BLaER1 (cell line): ENCODE measurements at regions not wholly inside any gene's neighbourhood (a gene's known extent, or its start where the extent isn't known, plus 50 kb on each side); places are given as distances from the start of the nearest gene placed in this dataset.

Source experiments
- H3K27ac ChIP-seq: shearing (Covaris generic); formaldehyde crosslinking; 2 replicates; pipeline ENCODE4 v1.8.1; 2022
- H3K27me3 ChIP-seq: shearing (Covaris generic); formaldehyde crosslinking; 2 replicates; pipeline ENCODE4 v1.8.1; 2022
- H3K36me3 ChIP-seq: shearing (Covaris generic); formaldehyde crosslinking; 2 replicates; pipeline ENCODE4 v1.8.1; 2022
- H3K4me1 ChIP-seq: shearing (Covaris generic); formaldehyde crosslinking; 2 replicates; pipeline ENCODE4 v1.8.1; 2022
- H3K4me2 ChIP-seq: shearing (Covaris generic); formaldehyde crosslinking; 2 replicates; pipeline ENCODE4 v1.8.1; 2022
- H3K4me3 ChIP-seq: shearing (Covaris generic); formaldehyde crosslinking; 2 replicates; pipeline ENCODE4 v1.8.1; 2022
- H3K9ac ChIP-seq: shearing (Covaris generic); formaldehyde crosslinking; 2 replicates; pipeline ENCODE4 v1.8.1; 2022
- H3K9me3 ChIP-seq: shearing (Covaris generic); formaldehyde crosslinking; 2 replicates; pipeline ENCODE4 v1.8.1; 2022
- H4K20me1 ChIP-seq: shearing (Covaris generic); formaldehyde crosslinking; 2 replicates; pipeline ENCODE4 v1.8.1; 2022
- Cebpa-rat ChIP-seq: shearing (Covaris generic); IDR thresholded peaks from 2 replicates; pipeline ENCODE4 v1.8.1; 2022

GRCh38 chr11:39149214-39149613, 2310.2 kb downstream of the LRRC4C start:
- H3K9me3 ChIP-seq: no peaks in the 10 kb centered on the region
- H3K27me3 ChIP-seq: no peaks in the 10 kb centered on the region
- H3K9ac ChIP-seq: no peak overlapping the region
- H3K4me1 ChIP-seq: no peaks in the 10 kb centered on the region
- TF ChIP-seq Cebpa-rat: no peak
- no peak overlapping the region for H3K4me3 ChIP-seq
- H3K36me3 ChIP-seq: no peaks in the 10 kb centered on the region
- no peak overlapping the region for H3K27ac ChIP-seq
- H3K4me2 ChIP-seq: no peak overlapping the region
- no peaks in the 10 kb centered on the region for H4K20me1 ChIP-seq

GRCh38 chr11:39145346-39145745, 2314.1 kb downstream of the LRRC4C start:
- no peak for TF ChIP-seq Cebpa-rat
- no peaks in the 10 kb centered on the region for H3K9me3 ChIP-seq
- H3K27me3 ChIP-seq: no peaks in the 10 kb centered on the region
- no peaks in the 10 kb centered on the region for H3K36me3 ChIP-seq
- no peak overlapping the region for H3K4me2 ChIP-seq
- H3K27ac ChIP-seq: no peak overlapping the region
- no peaks in the 10 kb centered on the region for H3K4me1 ChIP-seq
- no peaks in the 10 kb centered on the region for H4K20me1 ChIP-seq
- no peak overlapping the region for H3K4me3 ChIP-seq
- H3K9ac ChIP-seq: no peak overlapping the region

DNA sequence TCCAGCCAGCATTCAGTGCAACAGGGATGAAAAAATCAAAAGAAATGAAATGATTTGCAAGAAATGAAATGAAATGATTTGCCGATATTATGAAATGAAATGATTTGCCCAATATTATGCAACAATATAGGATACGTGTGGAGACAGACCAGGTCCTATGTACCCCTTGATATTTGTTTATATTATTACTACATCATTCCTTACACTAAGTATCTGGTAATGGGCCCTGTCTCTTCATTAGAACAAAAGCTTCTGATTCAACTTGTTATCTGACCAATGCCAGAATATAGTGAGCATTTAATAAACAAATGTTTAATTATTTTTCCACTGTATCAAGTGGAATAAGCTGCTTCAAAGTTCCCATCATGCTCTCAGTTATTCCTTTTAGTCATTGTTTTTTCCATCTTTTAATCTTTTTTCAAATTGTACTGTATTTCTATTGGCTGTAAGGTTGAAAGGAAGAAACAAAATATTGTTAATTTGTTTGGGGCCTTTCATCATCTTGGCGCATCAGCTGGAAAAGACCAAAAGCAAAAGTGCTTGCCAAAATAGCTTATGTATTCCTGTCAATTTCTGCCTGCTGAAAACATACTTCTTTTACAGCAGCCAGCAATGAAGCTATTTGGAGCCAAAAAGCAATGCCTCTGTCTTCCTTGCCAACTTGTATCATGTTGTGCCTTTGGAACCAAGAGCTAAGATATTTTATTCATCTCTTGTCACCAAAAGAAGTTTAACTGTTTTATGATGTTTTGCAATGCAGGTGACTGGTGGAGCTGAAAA, 2314.9 kb downstream of the LRRC4C start:
- TF ChIP-seq Cebpa-rat: no peak
- H3K4me1 ChIP-seq: no peaks in the 10 kb centered on the region
- H4K20me1 ChIP-seq: no peaks in the 10 kb centered on the region
- no peaks in the 10 kb centered on the region for H3K27me3 ChIP-seq
- H3K27ac ChIP-seq: no peak overlapping the region
- no peak overlapping the region for H3K4me3 ChIP-seq
- no peak overlapping the region for H3K9ac ChIP-seq
- no peaks in the 10 kb centered on the region for H3K9me3 ChIP-seq
- H3K36me3 ChIP-seq: no peaks in the 10 kb centered on the region
- H3K4me2 ChIP-seq: no peak overlapping the region

DNA sequence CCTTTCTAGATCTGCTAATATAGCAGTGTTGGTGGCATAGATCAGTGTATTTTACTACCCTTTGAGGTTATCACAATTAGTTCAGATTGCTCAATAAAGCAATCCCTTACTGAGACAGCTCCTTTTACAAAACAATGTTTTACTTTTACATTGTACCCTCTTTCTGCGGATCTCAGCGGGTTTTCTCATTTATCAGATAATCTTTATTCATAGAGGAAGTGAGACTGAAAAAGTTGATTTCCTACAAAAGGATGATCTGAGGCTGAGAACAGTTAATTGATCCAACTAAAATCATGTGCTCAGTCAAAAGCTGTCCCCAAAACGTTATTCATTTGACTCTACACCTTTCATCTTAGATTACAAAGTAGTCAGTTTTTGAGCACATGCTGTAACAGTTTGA, 2319.9 kb downstream of the LRRC4C start:
- TF ChIP-seq Cebpa-rat: no peak
- H3K36me3 ChIP-seq: no peaks in the 10 kb centered on the region
- H3K4me2 ChIP-seq: no peak overlapping the region
- no peak overlapping the region for H3K4me3 ChIP-seq
- H3K27me3 ChIP-seq: no peaks in the 10 kb centered on the region
- H4K20me1 ChIP-seq: no peaks in the 10 kb centered on the region
- H3K9me3 ChIP-seq: no peaks in the 10 kb centered on the region
- no peak overlapping the region for H3K9ac ChIP-seq
- no peaks in the 10 kb centered on the region for H3K4me1 ChIP-seq
- no peak overlapping the region for H3K27ac ChIP-seq

DNA sequence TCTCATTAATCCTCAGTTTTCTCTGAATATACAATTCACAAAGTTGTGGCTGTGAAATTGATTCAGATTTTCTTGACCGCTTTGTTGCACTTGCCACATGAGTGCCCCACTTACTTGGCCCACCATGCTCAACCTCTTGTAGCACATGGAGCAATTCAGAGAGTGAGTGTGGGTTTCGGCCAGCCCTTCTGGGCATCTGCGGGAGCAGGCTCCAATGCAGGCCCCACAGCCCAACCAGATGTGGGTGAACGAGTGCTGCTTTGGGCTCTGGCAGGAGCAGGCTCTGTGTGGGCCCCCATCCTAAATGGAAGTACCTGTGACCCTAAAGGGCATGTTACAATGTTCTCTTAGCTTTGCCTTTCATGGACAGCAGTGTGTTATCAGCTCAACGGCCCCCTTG, 2338.6 kb downstream of the LRRC4C start:
- no peak for TF ChIP-seq Cebpa-rat
- Histone ChIP-seq H3K4me1 (no peaks in the 10 kb centered on the region), H3K9me3 (peaks cover 8% of the 10 kb centered on the region), H3K27ac (no peak overlapping the region), H3K4me2 (no peak overlapping the region), H3K9ac (no peak overlapping the region), H4K20me1 (no peaks in the 10 kb centered on the region), H3K4me3 (no peak overlapping the region), H3K36me3 (no peaks in the 10 kb centered on the region), H3K27me3 (no peaks in the 10 kb centered on the region)

GRCh38 chr11:39113606-39114005, 2345.8 kb downstream of the LRRC4C start:
- Histone ChIP-seq H3K36me3 (no peaks in the 10 kb centered on the region), H3K4me3 (no peak overlapping the region), H3K9ac (no peak overlapping the region), H3K27ac (no peak overlapping the region), H3K27me3 (no peaks in the 10 kb centered on the region), H3K9me3 (no peaks in the 10 kb centered on the region), H3K4me1 (no peaks in the 10 kb centered on the region), H4K20me1 (no peaks in the 10 kb centered on the region), H3K4me2 (no peak overlapping the region)
- no peak for TF ChIP-seq Cebpa-rat

DNA sequence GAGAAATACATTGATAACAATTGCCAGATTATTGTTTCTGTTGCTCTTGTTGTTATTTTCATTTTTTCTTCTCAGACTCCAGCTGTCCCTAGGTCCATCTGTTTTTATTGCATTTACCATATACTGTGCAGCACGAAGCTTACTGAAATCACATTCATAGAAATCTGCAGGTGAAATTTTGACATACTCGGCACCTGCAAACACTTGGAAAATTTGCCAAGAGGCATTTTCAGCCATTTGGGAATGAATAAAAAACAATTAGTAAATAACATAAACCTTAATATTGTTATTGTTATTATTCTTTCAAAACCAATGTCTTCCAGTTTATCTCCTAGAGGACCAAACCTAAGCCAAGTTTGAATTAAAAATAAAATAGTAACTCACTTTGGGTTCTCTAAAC, 2357.2 kb downstream of the LRRC4C start:
- Histone ChIP-seq H3K36me3 (no peaks in the 10 kb centered on the region), H3K27me3 (no peaks in the 10 kb centered on the region)
- no peak for TF ChIP-seq Cebpa-rat

GRCh38 chr11:39078465-39078864, 2381.0 kb downstream of the LRRC4C start:
- Histone ChIP-seq H3K27ac (no peak overlapping the region), H3K4me2 (no peak overlapping the region), H3K4me3 (no peak overlapping the region), H3K36me3 (no peaks in the 10 kb centered on the region), H4K20me1 (no peaks in the 10 kb centered on the region), H3K4me1 (no peaks in the 10 kb centered on the region), H3K27me3 (no peaks in the 10 kb centered on the region), H3K9ac (no peak overlapping the region), H3K9me3 (peaks cover 14% of the 10 kb centered on the region)
- TF ChIP-seq Cebpa-rat: no peak

More for the DNA sequence above, 2357.2 kb downstream of the LRRC4C start:
- Histone ChIP-seq H3K9me3 (peaks cover 5% of the 10 kb centered on the region), H3K4me1 (no peaks in the 10 kb centered on the region), H3K9ac (no peak overlapping the region), H3K4me3 (no peak overlapping the region), H4K20me1 (no peaks in the 10 kb centered on the region), H3K4me2 (no peak overlapping the region), H3K27ac (no peak overlapping the region)

GRCh38 chr11:39037611-39038010, 2421.8 kb downstream of the LRRC4C start:
- no peak for TF ChIP-seq Cebpa-rat
- Histone ChIP-seq H3K9me3 (no peaks in the 10 kb centered on the region), H3K9ac (no peak overlapping the region), H3K27ac (no peak overlapping the region), H4K20me1 (no peaks in the 10 kb centered on the region), H3K27me3 (no peaks in the 10 kb centered on the region), H3K4me1 (no peaks in the 10 kb centered on the region), H3K4me3 (no peak overlapping the region), H3K4me2 (no peak overlapping the region), H3K36me3 (no peaks in the 10 kb centered on the region)

- H3K4me2 ChIP-seq: no peak overlapping the region
- no peak for TF ChIP-seq Cebpa-rat
Observed at GRCh38 chr11:39036021-39036420, 2423.4 kb downstream of the LRRC4C start.

DNA sequence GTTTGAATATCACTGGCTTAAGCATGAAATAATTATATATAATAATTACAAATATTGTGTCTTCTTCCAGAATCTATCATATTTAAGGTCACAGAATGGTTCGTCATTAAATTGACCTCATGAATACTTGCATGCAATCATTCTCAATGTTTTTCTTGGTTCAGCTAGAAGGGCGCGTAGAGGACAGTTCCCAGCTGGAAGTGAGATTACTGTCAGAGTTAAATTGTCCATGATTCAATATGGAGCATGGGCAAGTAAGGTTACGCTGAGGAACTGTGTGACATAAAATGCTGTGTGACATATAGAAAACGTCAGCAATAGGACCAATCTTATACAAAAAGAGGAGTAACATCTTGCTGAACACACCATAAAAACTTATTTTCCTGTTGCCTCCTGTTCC, 2423.5 kb upstream of the RAG2 start:
- Histone ChIP-seq H3K9me3 (no peaks in the 10 kb centered on the region), H4K20me1 (no peaks in the 10 kb centered on the region), H3K27me3 (no peaks in the 10 kb centered on the region), H3K4me3 (no peak overlapping the region), H3K4me2 (no peak overlapping the region), H3K9ac (no peak overlapping the region), H3K4me1 (no peaks in the 10 kb centered on the region), H3K27ac (no peak overlapping the region), H3K36me3 (no peaks in the 10 kb centered on the region)
- no peak for TF ChIP-seq Cebpa-rat

More at GRCh38 chr11:39036021-39036420, 2423.4 kb downstream of the LRRC4C start:
- Histone ChIP-seq H3K9ac (no peak overlapping the region), H3K27ac (no peak overlapping the region), H3K27me3 (no peaks in the 10 kb centered on the region), H4K20me1 (no peaks in the 10 kb centered on the region), H3K36me3 (no peaks in the 10 kb centered on the region), H3K4me3 (no peak overlapping the region), H3K4me1 (no peaks in the 10 kb centered on the region), H3K9me3 (no peaks in the 10 kb centered on the region)
